ENCODE measurements at regions not wholly inside any gene's neighbourhood (a gene's known extent, or its start where the extent isn't known, plus 50 kb on each side); places are given as distances from the start of the nearest gene placed in this dataset.

DNA sequence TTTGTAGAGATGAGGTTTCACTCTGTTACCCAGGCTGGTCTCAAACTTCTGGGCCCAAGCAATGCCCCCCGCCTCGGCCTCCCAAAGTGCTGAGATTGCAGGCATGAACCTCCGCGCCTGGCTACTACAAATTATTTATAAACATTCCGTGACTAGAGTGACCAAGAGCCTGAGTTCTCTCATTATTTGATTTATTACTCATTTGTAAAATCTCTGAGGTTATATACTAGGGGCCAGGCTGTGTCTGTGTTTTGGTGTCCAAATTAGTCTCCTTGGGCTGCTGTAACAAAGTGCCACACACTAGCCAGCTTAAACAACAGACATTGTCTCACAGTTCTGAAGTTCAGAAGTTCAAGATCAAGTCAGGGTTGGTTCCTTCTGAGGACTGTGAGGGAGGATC is 70.8 kb upstream of the ELAC2 start:
- TF ChIP-seq, protein P1, sequence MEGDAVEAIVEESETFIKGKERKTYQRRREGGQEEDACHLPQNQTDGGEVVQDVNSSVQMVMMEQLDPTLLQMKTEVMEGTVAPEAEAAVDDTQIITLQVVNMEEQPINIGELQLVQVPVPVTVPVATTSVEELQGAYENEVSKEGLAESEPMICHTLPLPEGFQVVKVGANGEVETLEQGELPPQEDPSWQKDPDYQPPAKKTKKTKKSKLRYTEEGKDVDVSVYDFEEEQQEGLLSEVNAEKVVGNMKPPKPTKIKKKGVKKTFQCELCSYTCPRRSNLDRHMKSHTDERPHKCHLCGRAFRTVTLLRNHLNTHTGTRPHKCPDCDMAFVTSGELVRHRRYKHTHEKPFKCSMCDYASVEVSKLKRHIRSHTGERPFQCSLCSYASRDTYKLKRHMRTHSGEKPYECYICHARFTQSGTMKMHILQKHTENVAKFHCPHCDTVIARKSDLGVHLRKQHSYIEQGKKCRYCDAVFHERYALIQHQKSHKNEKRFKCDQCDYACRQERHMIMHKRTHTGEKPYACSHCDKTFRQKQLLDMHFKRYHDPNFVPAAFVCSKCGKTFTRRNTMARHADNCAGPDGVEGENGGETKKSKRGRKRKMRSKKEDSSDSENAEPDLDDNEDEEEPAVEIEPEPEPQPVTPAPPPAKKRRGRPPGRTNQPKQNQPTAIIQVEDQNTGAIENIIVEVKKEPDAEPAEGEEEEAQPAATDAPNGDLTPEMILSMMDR (conservative IDR thresholded peaks at IDR 0.05 in 1 of 2, IDR thresholded peaks at IDR 0.05 in 1 of 2; ENCODE audit: low read depth in 1 of 2, low read length in 2 of 2) = no peak
- TF ChIP-seq EZH2 (IDR thresholded peaks at IDR 0.05; ENCODE audit: low read length, missing control alignments) = no peak

Data from fibroblast of lung (primary cell).